CD4-positive, alpha-beta T cell (primary cell): ENCODE measurements at regions not wholly inside any gene's neighbourhood (a gene's known extent, or its start where the extent isn't known, plus 50 kb on each side); places are given as distances from the start of the nearest gene placed in this dataset.

Source experiments
- ATAC-seq: fragments of 200-7000 bp; cut with Tn5 transposase; one replicate; pipeline ENCODE4 v1.10.0; 2022; ENCODE audit warnings: mild to moderate bottlenecking; ENCODE audit not compliant: poor library complexity
- CTCF ChIA-PET: fragments of 350-600 bp; sonication (Branson Sonifier 250); formaldehyde crosslinking; loops from one replicate; lab custom pipeline; 2021; ENCODE audit warnings: antibody characterized with exemption, inconsistent platforms; lab: Charles Lee
- POLR2A ChIA-PET: fragments of 350-600 bp; sonication (Branson Sonifier 250); formaldehyde crosslinking; loops from one replicate; lab custom pipeline; 2021; ENCODE audit warnings: antibody characterized with exemption, inconsistent platforms; lab: Charles Lee
- DNase-seq, 14 experiments: peaks; one replicate each; pipeline ENCODE4 v3.0.0-alpha.2; 2013 to 2020; ENCODE audit warnings: mixed read lengths in 2 of 14
- H3K27ac ChIP-seq, 2 donors: one replicate each; pipeline versions ENCODE4 v1.5.1 to v1.7.0; 2013; ENCODE audit warnings: low read length in 2 of 2, low read depth in 1 of 2, mild to moderate bottlenecking in 1 of 2
- H3K27me3 ChIP-seq, 2 experiments: 1 replicate in 1 of 2; 2 replicates in 1 of 2; pipeline versions ENCODE4 v1.6.1 to v1.7.0; 2013; ENCODE audit warnings: low read length in 2 of 2, control low read depth in 1 of 2, mild to moderate bottlenecking in 1 of 2, moderate library complexity in 1 of 2; ENCODE audit not compliant: insufficient read depth in 2 of 2, control insufficient read depth in 1 of 2
- H3K36me3 ChIP-seq: one replicate; pipeline ENCODE4 v1.6.1; 2013; ENCODE audit warnings: low read length, control low read depth; ENCODE audit not compliant: insufficient read depth
- H3K4me1 ChIP-seq: one replicate; pipeline ENCODE4 v1.6.1; 2013; ENCODE audit warnings: low read length, control low read depth; ENCODE audit not compliant: insufficient read depth
- H3K4me3 ChIP-seq: one replicate; pipeline ENCODE4 v1.5.1; 2013; ENCODE audit warnings: mild to moderate bottlenecking, low read length, moderate library complexity
- H3K9me3 ChIP-seq, 2 experiments: 1 replicate in 1 of 2; 2 replicates in 1 of 2; pipeline versions ENCODE4 v1.6.1 to v1.7.0; 2013; ENCODE audit warnings: low read length in 2 of 2, mild to moderate bottlenecking in 2 of 2, control low read depth in 1 of 2, moderate library complexity in 1 of 2; ENCODE audit not compliant: control insufficient read depth in 1 of 2, insufficient read depth in 1 of 2
- H3K27ac Mint-ChIP-seq: one replicate; pipeline ENCODE4 v1.8.0; 2020; ENCODE audit warnings: mixed read lengths
- H3K27me3 Mint-ChIP-seq: one replicate; pipeline ENCODE4 v1.8.0; 2021; ENCODE audit warnings: mixed read lengths
- H3K36me3 Mint-ChIP-seq: one replicate; pipeline ENCODE4 v1.8.0; 2021; ENCODE audit warnings: low read depth, mixed read lengths
- H3K4me1 Mint-ChIP-seq: one replicate; pipeline ENCODE4 v1.8.0; 2021; ENCODE audit warnings: low read depth, mixed read lengths
- H3K4me3 Mint-ChIP-seq: one replicate; pipeline ENCODE4 v1.8.0; 2020; ENCODE audit warnings: mild to moderate bottlenecking, mixed read lengths
- H3K9me3 Mint-ChIP-seq: one replicate; pipeline ENCODE4 v1.8.0; 2020; ENCODE audit warnings: mixed read lengths
- intact Hi-C, 2 experiments: fragments of 100-400 bp; cut with DNase I in 1 of 2; cut with micrococcal nuclease in 1 of 2; formaldehyde crosslinking; loops; one replicate each; pipeline versions ENCODE4 v1.15.1 to v1.9.0; 2023 to 2025; cut with DNase I, micrococcal nuclease
- TF ChIP-seq, protein P1 (sequence below): fragments of 200-600 bp; IDR thresholded peaks from one replicate; pipeline ENCODE4 v1.8.0; 2022; ENCODE audit warnings: antibody characterized with exemption, mild to moderate bottlenecking

DNA sequence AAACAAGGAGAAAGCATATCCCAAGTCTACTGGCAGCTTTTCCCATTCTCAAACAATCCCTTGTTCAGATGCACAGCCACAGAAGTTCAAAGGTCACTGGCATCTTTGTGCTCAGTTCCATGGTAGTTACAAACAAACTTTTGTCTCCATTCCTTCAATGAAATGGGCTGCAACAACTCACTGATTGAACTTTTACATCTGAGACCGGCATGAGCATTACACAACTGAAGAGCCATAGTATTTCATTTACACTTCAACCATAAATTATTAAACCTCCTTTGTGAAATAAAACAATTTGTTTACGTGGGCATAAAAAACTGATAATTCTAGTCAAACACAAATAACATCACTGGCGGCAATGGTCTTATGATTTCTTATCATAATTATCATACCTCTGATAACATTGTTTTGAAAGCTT lies 67.8 kb upstream of the ARHGAP32 start:
- no peak for DNase-seq
- CTCF ChIA-PET: interaction anchor here (0.6 kb wide), 1 partner anchor 160 kb away, joined by 3 read pairs; no protein-coding TSS in a partner anchor
- no peak overlapping the region for H3K27ac ChIP-seq
- no peak overlapping the region for H3K4me3 ChIP-seq
- TF ChIP-seq, protein P1, sequence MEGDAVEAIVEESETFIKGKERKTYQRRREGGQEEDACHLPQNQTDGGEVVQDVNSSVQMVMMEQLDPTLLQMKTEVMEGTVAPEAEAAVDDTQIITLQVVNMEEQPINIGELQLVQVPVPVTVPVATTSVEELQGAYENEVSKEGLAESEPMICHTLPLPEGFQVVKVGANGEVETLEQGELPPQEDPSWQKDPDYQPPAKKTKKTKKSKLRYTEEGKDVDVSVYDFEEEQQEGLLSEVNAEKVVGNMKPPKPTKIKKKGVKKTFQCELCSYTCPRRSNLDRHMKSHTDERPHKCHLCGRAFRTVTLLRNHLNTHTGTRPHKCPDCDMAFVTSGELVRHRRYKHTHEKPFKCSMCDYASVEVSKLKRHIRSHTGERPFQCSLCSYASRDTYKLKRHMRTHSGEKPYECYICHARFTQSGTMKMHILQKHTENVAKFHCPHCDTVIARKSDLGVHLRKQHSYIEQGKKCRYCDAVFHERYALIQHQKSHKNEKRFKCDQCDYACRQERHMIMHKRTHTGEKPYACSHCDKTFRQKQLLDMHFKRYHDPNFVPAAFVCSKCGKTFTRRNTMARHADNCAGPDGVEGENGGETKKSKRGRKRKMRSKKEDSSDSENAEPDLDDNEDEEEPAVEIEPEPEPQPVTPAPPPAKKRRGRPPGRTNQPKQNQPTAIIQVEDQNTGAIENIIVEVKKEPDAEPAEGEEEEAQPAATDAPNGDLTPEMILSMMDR: no peak
- no peaks in the 10 kb centered on the region for H3K36me3 ChIP-seq
- Mint-ChIP-seq H3K27ac (no peak overlapping the region), H3K36me3 (no peaks in the 10 kb centered on the region), H3K27me3 (no peaks in the 10 kb centered on the region), H3K9me3 (no peaks in the 10 kb centered on the region), H3K4me1 (peaks cover 5% of the 10 kb centered on the region), H3K4me3 (no peak overlapping the region)
- no peak for ATAC-seq
- H3K4me1 ChIP-seq: no peaks in the 10 kb centered on the region
- POLR2A ChIA-PET: interaction anchor here (1.5 kb wide), 1 partner anchor 20 kb away, joined by 3 read pairs; no protein-coding TSS in a partner anchor
- no peaks in the 10 kb centered on the region for H3K27me3 ChIP-seq
- no peaks in the 10 kb centered on the region for H3K9me3 ChIP-seq
- intact Hi-C loops: no loop called here

DNA sequence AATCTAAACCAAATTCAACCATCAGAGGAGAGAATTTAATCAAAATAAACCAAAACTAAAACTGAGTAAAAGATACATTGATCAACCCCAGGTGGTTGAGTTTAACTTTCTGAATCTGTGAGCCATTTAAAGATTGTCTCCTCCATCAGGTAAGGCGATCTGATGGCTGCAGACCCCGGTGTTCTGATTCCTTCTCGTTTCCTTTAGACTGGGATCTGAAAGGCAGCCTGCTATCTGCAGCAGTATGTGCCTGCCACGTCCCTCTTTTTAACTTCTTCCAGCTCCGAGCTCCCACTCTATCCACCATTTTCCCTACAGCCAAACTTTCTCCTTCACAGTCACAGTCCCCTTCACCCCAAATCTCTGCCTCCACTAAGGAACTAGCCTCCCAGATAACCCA lies 66.1 kb upstream of the ARHGAP32 start:
- H3K36me3 Mint-ChIP-seq: no peaks in the 10 kb centered on the region
- no peak overlapping the region for H3K27ac Mint-ChIP-seq
- Histone ChIP-seq H3K36me3 (no peaks in the 10 kb centered on the region), H3K4me1 (no peaks in the 10 kb centered on the region), H3K27ac (no peak overlapping the region), H3K4me3 (no peak overlapping the region), H3K27me3 (no peaks in the 10 kb centered on the region), H3K9me3 (no peaks in the 10 kb centered on the region)
- ATAC-seq (no peak), DNase-seq (no peak)
- CTCF ChIA-PET: no interaction called here
- H3K4me3 Mint-ChIP-seq: no peak overlapping the region
- no peaks in the 10 kb centered on the region for H3K27me3 Mint-ChIP-seq
- POLR2A ChIA-PET: no interaction called here
- TF ChIP-seq, protein P1: no peak
- H3K4me1 Mint-ChIP-seq: peaks cover 5% of the 10 kb centered on the region
- no peaks in the 10 kb centered on the region for H3K9me3 Mint-ChIP-seq
- intact Hi-C loops: no loop called here

DNA sequence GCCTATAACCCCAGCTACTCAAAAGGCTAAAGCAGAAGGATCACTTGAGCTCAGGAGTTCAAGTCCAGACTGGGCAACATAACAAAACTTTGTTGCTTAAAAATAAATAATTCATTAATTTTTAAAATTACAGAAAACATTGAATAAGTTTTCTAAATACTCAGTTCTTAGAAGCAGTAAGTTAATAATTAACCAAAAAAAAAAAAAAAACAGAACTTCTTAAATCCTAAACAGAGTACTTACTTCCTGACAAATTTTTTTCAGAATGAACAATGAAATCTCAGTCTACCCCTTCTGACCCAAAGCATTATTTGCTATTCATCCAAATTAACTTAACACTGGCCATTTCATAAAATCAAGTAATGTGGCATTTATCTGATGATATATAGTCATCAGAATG lies 65.4 kb upstream of the ARHGAP32 start:
- Histone ChIP-seq H3K36me3 (no peaks in the 10 kb centered on the region), H3K4me1 (no peaks in the 10 kb centered on the region), H3K27me3 (no peaks in the 10 kb centered on the region), H3K4me3 (no peak overlapping the region), H3K27ac (no peak overlapping the region), H3K9me3 (no peaks in the 10 kb centered on the region)
- H3K4me3 Mint-ChIP-seq: no peak overlapping the region
- no peaks in the 10 kb centered on the region for H3K36me3 Mint-ChIP-seq
- no peaks in the 10 kb centered on the region for H3K27me3 Mint-ChIP-seq
- peaks cover 11% of the 10 kb centered on the region for H3K4me1 Mint-ChIP-seq
- TF ChIP-seq, protein P1: no peak
- no peak overlapping the region for H3K27ac Mint-ChIP-seq
- no peaks in the 10 kb centered on the region for H3K9me3 Mint-ChIP-seq
- ATAC-seq: no peak
- ChIA-PET POLR2A (no interaction called here), CTCF (no interaction called here)
- DNase-seq: no peak
- intact Hi-C loops: no loop called here
